AG04450 (cell line): ENCODE measurements at regions not wholly inside any gene's neighbourhood (a gene's known extent, or its start where the extent isn't known, plus 50 kb on each side); places are given as distances from the start of the nearest gene placed in this dataset.
"Not testable (repeated sequence)": the region's sequence is repeated elsewhere in the genome, so short reads cannot be mapped to it uniquely, and the experiment has no call there.

Source experiments
- CTCF ChIA-PET: fragments of 300-600, 350-600 bp; formaldehyde crosslinking; extraction: SDS; loops from one replicate; lab custom pipeline; 2022; ENCODE audit warnings: antibody characterized with exemption, inconsistent platforms; lab: Charles Lee
- POLR2A ChIA-PET: fragments of 350-600 bp; formaldehyde crosslinking; extraction: SDS; loops from one replicate; lab custom pipeline; 2021; ENCODE audit warnings: antibody characterized with exemption, inconsistent platforms; lab: Yijun Ruan, JAX
- DNase-seq: peaks from one replicate; pipeline ENCODE4 v3.0.0-alpha.2; 2011; ENCODE audit warnings: low read depth, low spot score
- H3K27ac ChIP-seq: one replicate; pipeline ENCODE4 v1.5.1; 2012; ENCODE audit warnings: low read depth, low read length, control low read depth
- H3K27me3 ChIP-seq: one replicate; pipeline ENCODE4 v1.6.0; 2012; ENCODE audit warnings: low read length; ENCODE audit not compliant: control insufficient read depth, insufficient read depth
- H3K4me3 ChIP-seq: 2 replicates; pipeline ENCODE4 v1.5.1; 2011; ENCODE audit warnings: mild to moderate bottlenecking, low read depth, low read length, control low read depth
- H3K9me3 ChIP-seq: 2 replicates; pipeline ENCODE4 v1.5.1; 2012; ENCODE audit warnings: low read length; ENCODE audit not compliant: control insufficient read depth, insufficient read depth
- CTCF ChIP-seq: IDR thresholded peaks from 2 replicates; pipeline ENCODE4 v1.5.1; 2011; ENCODE audit warnings: low read depth, low read length, control low read depth, inconsistent platforms

GRCh38 chr10:60525716-60526585 lies 136.3 kb upstream of the ANK3 start:
- Histone ChIP-seq H3K9me3 (no peaks in the 10 kb centered on the region), H3K27me3 (no peaks in the 10 kb centered on the region), H3K4me3 (no peak overlapping the region), H3K27ac (no peak overlapping the region)
- no peak for DNase-seq
- ChIA-PET POLR2A (no interaction called here), CTCF (interaction anchor here (0.6 kb wide), 1 partner anchor 21 kb away, joined by 4 read pairs; no protein-coding TSS in a partner anchor)
- TF ChIP-seq CTCF, result no peak

GRCh38 chr10:60524541-60524940 lies 134.9 kb upstream of the ANK3 start:
- peak; percentile 20 for DNase-seq
- no peaks in the 10 kb centered on the region for H3K27me3 ChIP-seq
- no peaks in the 10 kb centered on the region for H3K9me3 ChIP-seq
- ChIA-PET POLR2A (no interaction called here), CTCF (no interaction called here)
- TF ChIP-seq CTCF, result no peak
- H3K27ac ChIP-seq, result no peak overlapping the region
- no peak overlapping the region for H3K4me3 ChIP-seq

- H3K4me3 ChIP-seq, H3K27ac ChIP-seq, H3K9me3 ChIP-seq, H3K27me3 ChIP-seq, CTCF ChIA-PET, POLR2A ChIA-PET, DNase-seq: not testable (repeated sequence)
These were observed 133.7 kb upstream of the ANK3 start for GRCh38 chr10:60523371-60523770.

GRCh38 chr10:60522617-60523016 lies 132.9 kb upstream of the ANK3 start:
- H3K27ac ChIP-seq, result no peak overlapping the region
- no peak overlapping the region for H3K4me3 ChIP-seq
- CTCF ChIA-PET, result no interaction called here
- POLR2A ChIA-PET, result no interaction called here
- no peak for DNase-seq
- TF ChIP-seq CTCF, result no peak
- H3K27me3 ChIP-seq, result no peaks in the 10 kb centered on the region
- no peaks in the 10 kb centered on the region for H3K9me3 ChIP-seq

- no peak for DNase-seq
- Histone ChIP-seq H3K27ac (no peak overlapping the region), H3K9me3 (no peaks in the 10 kb centered on the region), H3K4me3 (no peak overlapping the region), H3K27me3 (no peaks in the 10 kb centered on the region)
- ChIA-PET CTCF (interaction anchor here (0.6 kb wide), 1 partner anchor 156 kb away, joined by 3 read pairs; no protein-coding TSS in a partner anchor), POLR2A (no interaction called here)
- TF ChIP-seq CTCF, result no peak
These were observed 132.3 kb upstream of the ANK3 start for GRCh38 chr10:60521974-60522405.
